H1 (cell line): ENCODE measurements at regions not wholly inside any gene's neighbourhood (a gene's known extent, or its start where the extent isn't known, plus 50 kb on each side); places are given as distances from the start of the nearest gene placed in this dataset.

ENCODE experiments used
- CTCF ChIA-PET: fragments of 300-600 bp; sonication (Branson Sonifier 250); formaldehyde crosslinking; loops from one replicate; lab custom pipeline; 2021; ENCODE audit not compliant: partially characterized antibody; lab: Charles Lee
- POLR2A ChIA-PET: fragments of 300-600 bp; sonication (Branson Sonifier 250); formaldehyde crosslinking; loops from one replicate; lab custom pipeline; 2021; ENCODE audit warnings: inconsistent platforms; ENCODE audit not compliant: partially characterized antibody; lab: Charles Lee
- DNase-seq, 2 experiments: peaks; one replicate each; pipeline versions ENCODE4 v3.0.0 to v3.0.0-alpha.2; 2010 to 2022; ENCODE audit warnings: low spot score in 2 of 2, low read depth in 1 of 2, mixed read lengths in 1 of 2
- FAIRE-seq: peaks from 2 replicates; lab custom pipeline; 2011; peaks lifted over from hg19 to GRCh38; lab: Jason Lieb, UNC
- H2AFZ ChIP-seq: 2 replicates; pipeline ENCODE4 v1.8.1; 2012; ENCODE audit warnings: low read length, inconsistent platforms
- H2AK5ac ChIP-seq: 2 replicates; pipeline ENCODE4 v1.6.1; 2013; ENCODE audit warnings: low read depth, low read length
- H2BK120ac ChIP-seq: replicated peaks from 2 replicates; pipeline ENCODE3; 2013; ENCODE audit warnings: low read depth, low read length, inconsistent platforms
- H2BK12ac ChIP-seq: 2 replicates; pipeline ENCODE4 v1.6.1; 2013; ENCODE audit warnings: low read depth, low read length
- H2BK15ac ChIP-seq: 2 replicates; pipeline ENCODE4 v1.6.1; 2013; ENCODE audit warnings: low read length
- H2BK20ac ChIP-seq: 2 replicates; pipeline ENCODE4 v1.6.1; 2013; ENCODE audit warnings: low read length
- H2BK5ac ChIP-seq: 2 replicates; pipeline ENCODE4 v1.6.1; 2013; ENCODE audit warnings: low read depth, low read length
- H3K14ac ChIP-seq: 2 replicates; pipeline ENCODE4 v1.6.1; 2013; ENCODE audit warnings: inconsistent platforms; ENCODE audit not compliant: insufficient read length
- H3K18ac ChIP-seq: 2 replicates; pipeline ENCODE4 v1.6.1; 2013; ENCODE audit warnings: low read length; ENCODE audit errors: extremely low read depth
- H3K23ac ChIP-seq: 2 replicates; pipeline ENCODE4 v1.6.1; 2013; ENCODE audit warnings: inconsistent platforms; ENCODE audit not compliant: insufficient read length
- H3K23me2 ChIP-seq: 2 replicates; pipeline ENCODE4 v1.6.1; 2013; ENCODE audit warnings: low read depth, low read length
- H3K27ac ChIP-seq: 2 replicates; pipeline ENCODE4 v1.6.1; 2011; ENCODE audit warnings: low read depth, low read length, inconsistent platforms
- H3K27me3 ChIP-seq, 4 experiments: replicated peaks in 1 of 4; 1 replicate in 1 of 4; 2 replicates in 3 of 4; pipeline versions ENCODE4 v1.6.1 to v1.8.1; 2011 to 2013; ENCODE audit warnings: low read length in 3 of 4, mild to moderate bottlenecking in 3 of 4, inconsistent platforms in 2 of 4, mixed read lengths in 2 of 4, moderate library complexity in 1 of 4; ENCODE audit not compliant: control insufficient read depth in 3 of 4, insufficient read depth in 3 of 4; ENCODE audit errors: extremely low read depth in 1 of 4
- H3K36me3 ChIP-seq, 4 experiments: 2 replicates each; pipeline versions ENCODE4 v1.6.1 to v1.8.1; 2011 to 2013; ENCODE audit warnings: mild to moderate bottlenecking in 4 of 4, low read length in 3 of 4, moderate library complexity in 2 of 4, control low read depth in 1 of 4, inconsistent platforms in 1 of 4; ENCODE audit not compliant: insufficient read depth in 4 of 4, control insufficient read depth in 2 of 4
- H3K4ac ChIP-seq: replicated peaks from 2 replicates; pipeline ENCODE3; 2013; ENCODE audit warnings: low read length, low read depth, mixed read lengths, inconsistent platforms; ENCODE audit not compliant: insufficient read length
- H3K4me1 ChIP-seq, 4 experiments: replicated peaks in 1 of 4; 1 replicate in 1 of 4; 2 replicates in 3 of 4; pipeline versions ENCODE4 v1.6.1 to v1.8.1; 2011 to 2013; ENCODE audit warnings: low read length in 3 of 4, inconsistent platforms in 2 of 4, mixed read lengths in 1 of 4; ENCODE audit not compliant: insufficient read depth in 4 of 4, control insufficient read depth in 3 of 4
- H3K4me2 ChIP-seq, 2 experiments: 2 replicates each; pipeline versions ENCODE4 v1.6.1 to v1.8.1; 2011 to 2013; ENCODE audit warnings: low read depth in 2 of 2, low read length in 2 of 2, control low read depth in 1 of 2, inconsistent platforms in 1 of 2, mild to moderate bottlenecking in 1 of 2; ENCODE audit not compliant: insufficient read depth in 1 of 2
- H3K4me3 ChIP-seq, 4 experiments: fragments of 200-600, 300-600 bp in 1 of 4; sonication (generic), shearing (Covaris generic), sonication (Bioruptor Twin) in 1 of 4; 2 replicates each; pipeline versions ENCODE4 v1.5.1 to v1.8.1; 2011 to 2016; ENCODE audit warnings: low read length in 4 of 4, low read depth in 3 of 4, control low read depth in 2 of 4, inconsistent platforms in 2 of 4, mild to moderate bottlenecking in 2 of 4, mixed read lengths in 1 of 4, moderate library complexity in 1 of 4; ENCODE audit not compliant: insufficient read depth in 2 of 4; ENCODE audit errors: extremely low read depth in 1 of 4
- H3K56ac ChIP-seq: replicated peaks from 2 replicates; pipeline ENCODE3; 2013; ENCODE audit warnings: low read depth, mild to moderate bottlenecking, mixed read lengths, low read length, inconsistent platforms; ENCODE audit not compliant: insufficient read length
- H3K79me1 ChIP-seq: 2 replicates; pipeline ENCODE4 v1.6.1; 2013; ENCODE audit warnings: low read depth, low read length, control low read depth
- H3K79me2 ChIP-seq, 2 experiments: 2 replicates each; pipeline versions ENCODE4 v1.6.1 to v1.8.1; 2012 to 2013; ENCODE audit warnings: low read length in 2 of 2, mild to moderate bottlenecking in 2 of 2, inconsistent platforms in 1 of 2; ENCODE audit not compliant: insufficient read depth in 2 of 2, control insufficient read depth in 1 of 2
- H3K9ac ChIP-seq, 4 experiments: replicated peaks in 1 of 4; 1 replicate in 1 of 4; 2 replicates in 3 of 4; pipeline versions ENCODE4 v1.6.1 to v1.8.1; 2011 to 2013; ENCODE audit warnings: low read depth in 3 of 4, low read length in 3 of 4, control low read depth in 2 of 4, mild to moderate bottlenecking in 2 of 4, moderate library complexity in 2 of 4, inconsistent platforms in 1 of 4; ENCODE audit errors: extremely low read depth in 1 of 4
- H3K9me3 ChIP-seq, 2 experiments: 2 replicates each; pipeline versions ENCODE4 v1.6.1 to v1.8.1; 2012 to 2013; ENCODE audit warnings: mild to moderate bottlenecking in 2 of 2, moderate library complexity in 2 of 2, control low read depth in 1 of 2, inconsistent platforms in 1 of 2, low read depth in 1 of 2, low read length in 1 of 2, mixed read lengths in 1 of 2; ENCODE audit not compliant: insufficient read depth in 2 of 2
- H4K20me1 ChIP-seq, 2 experiments: replicated peaks in 1 of 2; 2 replicates each; pipeline versions ENCODE3 to v1.8.1; 2011 to 2013; ENCODE audit warnings: inconsistent platforms in 2 of 2, low read length in 2 of 2, mild to moderate bottlenecking in 1 of 2; ENCODE audit not compliant: insufficient read depth in 2 of 2, control insufficient read depth in 1 of 2
- H4K5ac ChIP-seq: 2 replicates; pipeline ENCODE4 v1.6.1; 2013; ENCODE audit warnings: low read length, low read depth, mixed read lengths, inconsistent platforms; ENCODE audit not compliant: insufficient read length
- H4K8ac ChIP-seq: 2 replicates; pipeline ENCODE4 v1.8.0; 2013; ENCODE audit warnings: mild to moderate bottlenecking, moderate library complexity, low read length, inconsistent platforms; ENCODE audit not compliant: insufficient read depth; ENCODE audit errors: extremely low read depth
- H4K91ac ChIP-seq: replicated peaks from 2 replicates; pipeline ENCODE3; 2013; ENCODE audit warnings: low read length, mixed read lengths, inconsistent platforms; ENCODE audit not compliant: insufficient read length
- BCL11A ChIP-seq, 2 experiments: IDR thresholded peaks; one replicate each; pipeline ENCODE4 v1.6.1; 2011; ENCODE audit warnings: low read depth in 2 of 2, low read length in 2 of 2, mild to moderate bottlenecking in 2 of 2
- CBX8 ChIP-seq: fragments of 300-800, 300-1000 bp; sonication (generic); IDR thresholded peaks from 2 replicates; pipeline ENCODE4 v1.7.1; 2016; ENCODE audit warnings: low read depth, low read length, borderline replicate concordance
- HDAC6 ChIP-seq: IDR thresholded peaks from one replicate; pipeline ENCODE4 v1.7.1; 2012; ENCODE audit warnings: low read depth, mild to moderate bottlenecking, inconsistent platforms, low read length, moderate library complexity
- JUND ChIP-seq: IDR thresholded peaks from 2 replicates; pipeline ENCODE4 v1.6.1; 2011; ENCODE audit warnings: mild to moderate bottlenecking, improper control_type of control experiment, low read length
- POU5F1 ChIP-seq: IDR thresholded peaks from 2 replicates; pipeline ENCODE4 v1.6.1; 2011; ENCODE audit warnings: low read depth, mild to moderate bottlenecking, low read length, moderate library complexity
- TAF7 ChIP-seq: optimal IDR thresholded peaks from 2 replicates; pipeline ENCODE3; 2011; ENCODE audit warnings: low read depth, mild to moderate bottlenecking, inconsistent platforms, low read length, moderate library complexity, borderline replicate concordance
- ZNF274 ChIP-seq: IDR thresholded peaks from 2 replicates; pipeline ENCODE4 v1.7.0; 2012; ENCODE audit warnings: low read length, borderline replicate concordance; ENCODE audit errors: extremely low read depth
- WGBS, 2 experiments: shearing (Covaris generic) in 1 of 2; methylation state at CpG; one replicate each; pipeline versions ENCODE4 v1.1.6 to v1.1.7; 2013 to 2015; ENCODE audit warnings: low lambda C conversion rate in 2 of 2, mixed read lengths in 2 of 2, inconsistent platforms in 1 of 2, low coverage in 1 of 2, missing lambda C conversion rate in 1 of 2; ENCODE audit not compliant: insufficient replicate concordance in 2 of 2, insufficient coverage in 1 of 2, insufficient read length in 1 of 2; ENCODE audit errors: extremely low coverage in 1 of 2, missing lambda C conversion rate in 1 of 2; 5-methylcytosine and 5-hydroxymethylcytosine counted together

DNA sequence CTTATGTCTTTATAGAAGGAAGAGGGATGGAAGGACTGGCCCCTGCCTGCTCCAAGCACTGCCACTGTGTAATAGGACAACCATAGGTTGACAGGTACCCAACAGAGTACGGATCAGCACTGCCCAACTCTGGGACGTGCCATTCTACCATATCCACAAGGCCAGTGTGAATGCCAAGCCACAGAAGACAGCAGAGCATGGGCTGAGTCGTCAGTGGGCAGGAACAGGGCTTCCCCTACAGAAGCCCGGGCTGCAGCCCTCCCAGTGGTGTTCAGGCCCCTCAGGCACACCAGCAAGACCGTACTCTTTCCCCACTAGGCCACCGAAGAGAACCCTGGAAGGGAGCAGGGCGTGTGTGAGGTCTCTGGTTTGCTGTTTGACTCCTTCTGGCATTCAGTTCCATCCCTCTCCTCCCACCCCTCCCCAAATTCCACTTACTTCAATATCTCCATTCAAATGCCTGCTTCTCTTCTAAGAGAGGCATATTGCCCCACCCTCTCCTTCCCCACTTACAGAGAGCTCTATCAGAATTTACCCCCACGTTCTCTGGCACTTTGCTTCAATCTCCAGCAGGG, 209.4 kb downstream of the FOXO1 start:
- 82% methylated on average over 8 of the region's 8 CpGs; no CpG with 5 or more reads in 1 of the 2 experiments for WGBS, 2 experiments
- Histone ChIP-seq H3K9me3 (no peaks in the 10 kb centered on the region), H4K5ac (no peak overlapping the region), H3K27me3 (no peaks in the 10 kb centered on the region; a peak in 1 of 7 replicates), H3K14ac (no peak overlapping the region), H3K4me2 (no peak overlapping the region), H3K79me2 (no peaks in the 10 kb centered on the region), H3K4me1 (0 out of 7 replicates have a peak, but pooled peaks cover 0 to 2% (median 0%) of the 10 kb centered on the region in 4 experiments), H3K27ac (no peak overlapping the region), H3K56ac (no peak overlapping the region), H2AK5ac (no peak overlapping the region), H3K23me2 (no peaks in the 10 kb centered on the region), H3K4ac (no peak overlapping the region), H4K8ac (no peak overlapping the region), H3K23ac (no peak overlapping the region), H3K4me3 (no peak overlapping the region), H3K9ac (no peak overlapping the region), H2BK12ac (no peak overlapping the region), H2BK120ac (no peak overlapping the region), H2AFZ (no peak overlapping the region), H4K91ac (no peak overlapping the region), H2BK15ac (no peak overlapping the region), H2BK5ac (no peak overlapping the region), H3K79me1 (no peaks in the 10 kb centered on the region; the same call in 1 of the 2 replicates), H3K18ac (no peak overlapping the region), H3K36me3 (no peaks in the 10 kb centered on the region), H2BK20ac (no peak overlapping the region), H4K20me1 (no peaks in the 10 kb centered on the region)
- CTCF ChIA-PET = interaction anchor here (1.1 to 1.5 kb wide), 2 partner anchors 14 to 21 kb away, joined by 3 read pairs; no protein-coding TSS in a partner anchor
- FAIRE-seq (no peak), DNase-seq (no peak)
- POLR2A ChIA-PET = no interaction called here
- no peak for TF ChIP-seq BCL11A (IDR thresholded peaks at IDR 0.05; ENCODE audit: low read depth in 2 of 2, low read length in 2 of 2)
- no peak for TF ChIP-seq ZNF274
- no peak for TF ChIP-seq HDAC6
- no peak for TF ChIP-seq POU5F1
- no peak for TF ChIP-seq TAF7
- TF ChIP-seq CBX8 = no peak
- no peak for TF ChIP-seq JUND
